Keratinocyte (primary cell): ENCODE measurements at regions not wholly inside any gene's neighbourhood (a gene's known extent, or its start where the extent isn't known, plus 50 kb on each side); places are given as distances from the start of the nearest gene placed in this dataset.

Experiments used
- DNase-seq: peaks from one replicate; pipeline ENCODE4 v3.0.0-alpha.2; 2011; ENCODE audit warnings: low read depth, missing footprints, low spot score
- FAIRE-seq: peaks from 2 replicates; lab custom pipeline; 2011; peaks lifted over from hg19 to GRCh38; lab: Jason Lieb, UNC
- H2AFZ ChIP-seq: 2 replicates; pipeline ENCODE4 v1.6.0; 2012; ENCODE audit warnings: low read length, control low read depth, inconsistent platforms; ENCODE audit not compliant: control insufficient read depth
- H3K27ac ChIP-seq: 2 replicates; pipeline ENCODE4 v1.5.1; 2011; ENCODE audit warnings: low read length; ENCODE audit not compliant: control insufficient read depth, insufficient read depth
- H3K27me3 ChIP-seq: 3 replicates; pipeline ENCODE4 v1.6.0; 2011; ENCODE audit warnings: low read length; ENCODE audit not compliant: control insufficient read depth, insufficient read depth; ENCODE audit errors: extremely low read depth
- H3K36me3 ChIP-seq, 2 experiments: 2 replicates in 1 of 2; 3 replicates in 1 of 2; pipeline ENCODE4 v1.5.1; 2011; ENCODE audit warnings: low read length in 2 of 2, mild to moderate bottlenecking in 1 of 2; ENCODE audit not compliant: control insufficient read depth in 2 of 2, insufficient read depth in 2 of 2; ENCODE audit errors: extremely low read depth in 1 of 2
- H3K4me1 ChIP-seq: 3 replicates; pipeline ENCODE4 v1.5.1; 2011; ENCODE audit warnings: low read length; ENCODE audit not compliant: control insufficient read depth, insufficient read depth; ENCODE audit errors: extremely low read depth
- H3K4me2 ChIP-seq: 3 replicates; pipeline ENCODE4 v1.6.0; 2011; ENCODE audit warnings: low read depth, low read length; ENCODE audit not compliant: control insufficient read depth, insufficient read depth; ENCODE audit errors: extremely low read depth
- H3K4me3 ChIP-seq, 3 experiments: fragments of 200-600 bp in 1 of 3; sonication (generic) in 1 of 3; 2 replicates in 2 of 3; 3 replicates in 1 of 3; pipeline ENCODE4 v1.5.1; 2011 to 2016; ENCODE audit warnings: low read length in 3 of 3, mild to moderate bottlenecking in 3 of 3, control low read depth in 2 of 3, inconsistent platforms in 1 of 3, low read depth in 1 of 3, mixed read lengths in 1 of 3, mixed run types in 1 of 3, moderate library complexity in 1 of 3; ENCODE audit not compliant: control insufficient read depth in 2 of 3, insufficient read depth in 2 of 3; ENCODE audit errors: extremely low read depth in 1 of 3
- H3K79me2 ChIP-seq: 2 replicates; pipeline ENCODE4 v1.6.0; 2012; ENCODE audit warnings: low read length; ENCODE audit not compliant: control insufficient read depth, insufficient read depth
- H3K9ac ChIP-seq: 3 replicates; pipeline ENCODE4 v1.6.0; 2011; ENCODE audit warnings: low read length; ENCODE audit not compliant: control insufficient read depth, insufficient read depth; ENCODE audit errors: extremely low read depth
- H3K9me1 ChIP-seq: 3 replicates; pipeline ENCODE4 v1.6.0; 2011; ENCODE audit warnings: low read length; ENCODE audit not compliant: control insufficient read depth, insufficient read depth; ENCODE audit errors: extremely low read depth
- H3K9me3 ChIP-seq: 2 replicates; pipeline ENCODE4 v1.5.1; 2012; ENCODE audit warnings: low read depth, low read length; ENCODE audit not compliant: control insufficient read depth
- H4K20me1 ChIP-seq: 3 replicates; pipeline ENCODE4 v1.6.0; 2011; ENCODE audit warnings: low read length; ENCODE audit not compliant: control insufficient read depth, insufficient read depth; ENCODE audit errors: extremely low read depth
- CTCF ChIP-seq, 3 experiments: IDR thresholded peaks in 1 of 3; conservative IDR thresholded peaks in 1 of 3; optimal IDR thresholded peaks in 1 of 3; 2 replicates in 2 of 3; 3 replicates in 1 of 3; pipeline versions ENCODE3 to v1.5.1; 2011; ENCODE audit warnings: low read length in 3 of 3, mild to moderate bottlenecking in 3 of 3, moderate library complexity in 2 of 3, control low read depth in 1 of 3, inconsistent platforms in 1 of 3; ENCODE audit not compliant: insufficient read depth in 2 of 3; ENCODE audit errors: extremely low read depth in 1 of 3
- EZH2 ChIP-seq: IDR thresholded peaks from one replicate; pipeline ENCODE4 v1.6.1; 2012; ENCODE audit warnings: inconsistent platforms, mild to moderate bottlenecking, low read length, moderate library complexity
- dilution Hi-C: fragments of 300-500 bp; cut with MboI; formaldehyde crosslinking; loops from one replicate; pipeline ENCODE4 v1.7.0; 2020; ENCODE audit warnings: low sequenced_read_pairs; ENCODE audit not compliant: extremely low pct_ligation_motif_present

- Histone ChIP-seq H2AFZ (no peak overlapping the region), H3K36me3 (no peaks in the 10 kb centered on the region), H3K9ac (no peak overlapping the region), H3K79me2 (no peaks in the 10 kb centered on the region), H3K4me1 (no peaks in the 10 kb centered on the region), H4K20me1 (no peaks in the 10 kb centered on the region), H3K27me3 (no peaks in the 10 kb centered on the region), H3K9me3 (no peaks in the 10 kb centered on the region), H3K9me1 (no peaks in the 10 kb centered on the region), H3K4me3 (no peak overlapping the region), H3K27ac (no peak overlapping the region), H3K4me2 (no peak overlapping the region)
- no peak for FAIRE-seq
- no peak for DNase-seq
- dilution Hi-C loops, result no loop called here
- TF ChIP-seq CTCF (optimal IDR thresholded peaks at IDR 0.05 in 1 of 3, IDR thresholded peaks at IDR 0.05 in 1 of 3, conservative IDR thresholded peaks at IDR 0.05 in 1 of 3; ENCODE audit: extremely low read depth in 1 of 3, insufficient read depth in 2 of 3, low read length in 3 of 3) (no peak), EZH2 (no peak)
These were observed 418.7 kb upstream of the CADM1 start for GRCh38 chr11:115922876-115923275.

GRCh38 chr11:115921986-115922385 is 417.8 kb upstream of the CADM1 start:
- dilution Hi-C loops, result no loop called here
- H4K20me1 ChIP-seq, result no peaks in the 10 kb centered on the region

More at GRCh38 chr11:115921986-115922385, 417.8 kb upstream of the CADM1 start:
- TF ChIP-seq EZH2, result no peak
- no peak for TF ChIP-seq CTCF (optimal IDR thresholded peaks at IDR 0.05 in 1 of 3, IDR thresholded peaks at IDR 0.05 in 1 of 3, conservative IDR thresholded peaks at IDR 0.05 in 1 of 3; ENCODE audit: extremely low read depth in 1 of 3, insufficient read depth in 2 of 3, low read length in 3 of 3)
- Histone ChIP-seq H3K4me3 (no peak overlapping the region), H3K4me2 (no peak overlapping the region), H3K36me3 (no peaks in the 10 kb centered on the region), H3K27ac (no peak overlapping the region), H3K9ac (no peak overlapping the region), H3K27me3 (no peaks in the 10 kb centered on the region), H3K9me3 (no peaks in the 10 kb centered on the region), H2AFZ (no peak overlapping the region), H3K79me2 (no peaks in the 10 kb centered on the region), H3K9me1 (no peaks in the 10 kb centered on the region), H3K4me1 (no peaks in the 10 kb centered on the region)
- DNase-seq (no peak), FAIRE-seq (no peak)
